ENCODE measurements at regions not wholly inside any gene's neighbourhood (a gene's known extent, or its start where the extent isn't known, plus 50 kb on each side); places are given as distances from the start of the nearest gene placed in this dataset.
"Not testable (repeated sequence)": the region's sequence is repeated elsewhere in the genome, so short reads cannot be mapped to it uniquely, and the experiment has no call there.

GRCh38 chr2:21194147-21194546, 70.4 kb downstream of the TDRD15 start:
- DNase-seq, result no peak
- Histone ChIP-seq H3K36me3 (ENCODE audit: insufficient read depth, low read length) (no peaks in the 10 kb centered on the region), H2AFZ (ENCODE audit: low read length) (no peak overlapping the region), H3K4me3 (ENCODE audit: low read length) (no peak overlapping the region), H3K9me2 (replicated peaks; ENCODE audit: insufficient read depth, low read length) (no peaks in the 10 kb centered on the region), H3K9me3 (ENCODE audit: low read length) (no peaks in the 10 kb centered on the region), H3K79me2 (ENCODE audit: low read length) (no peaks in the 10 kb centered on the region), H3K4me2 (ENCODE audit: low read depth, low read length, poor library complexity, severe bottlenecking) (no peak overlapping the region), H3K9ac (ENCODE audit: low read length) (no peak overlapping the region), H3K4me1 (ENCODE audit: low read length) (no peaks in the 10 kb centered on the region), H3K27me3 (ENCODE audit: low read length) (no peaks in the 10 kb centered on the region), H3K27ac (ENCODE audit: low read length) (no peak overlapping the region), H4K20me1 (ENCODE audit: insufficient read depth, low read depth, low read length) (no peaks in the 10 kb centered on the region)

GRCh38 chr2:21194858-21195271, 71.1 kb downstream of the TDRD15 start:
- H4K20me1 ChIP-seq (ENCODE audit: insufficient read depth, low read depth, low read length), result no peaks in the 10 kb centered on the region
- no peak overlapping the region for H3K4me3 ChIP-seq (ENCODE audit: low read length)

GRCh38 chr2:21195326-21195725, 71.6 kb downstream of the TDRD15 start:
- H3K4me3 ChIP-seq (ENCODE audit: low read length), result no peak overlapping the region
- H3K27ac ChIP-seq (ENCODE audit: low read length), result no peak overlapping the region
- DNase-seq, result no peak
- no peaks in the 10 kb centered on the region for H3K36me3 ChIP-seq (ENCODE audit: insufficient read depth, low read length)
- no peak overlapping the region for H3K4me2 ChIP-seq (ENCODE audit: low read depth, low read length, poor library complexity, severe bottlenecking)
- no peaks in the 10 kb centered on the region for H3K9me3 ChIP-seq (ENCODE audit: low read length)
- no peaks in the 10 kb centered on the region for H3K9me2 ChIP-seq (replicated peaks; ENCODE audit: insufficient read depth, low read length)
- no peak overlapping the region for H2AFZ ChIP-seq (ENCODE audit: low read length)
- no peaks in the 10 kb centered on the region for H4K20me1 ChIP-seq (ENCODE audit: insufficient read depth, low read depth, low read length)
- no peak overlapping the region for H3K9ac ChIP-seq (ENCODE audit: low read length)
- H3K27me3 ChIP-seq (ENCODE audit: low read length), result no peaks in the 10 kb centered on the region
- no peaks in the 10 kb centered on the region for H3K79me2 ChIP-seq (ENCODE audit: low read length)
- no peaks in the 10 kb centered on the region for H3K4me1 ChIP-seq (ENCODE audit: low read length)

More at GRCh38 chr2:21194858-21195271, 71.1 kb downstream of the TDRD15 start:
- H3K79me2 ChIP-seq (ENCODE audit: low read length), result no peaks in the 10 kb centered on the region
- H3K4me1 ChIP-seq (ENCODE audit: low read length), result no peaks in the 10 kb centered on the region
- no peak overlapping the region for H2AFZ ChIP-seq (ENCODE audit: low read length)
- no peak overlapping the region for H3K9ac ChIP-seq (ENCODE audit: low read length)
- no peaks in the 10 kb centered on the region for H3K36me3 ChIP-seq (ENCODE audit: insufficient read depth, low read length)
- no peaks in the 10 kb centered on the region for H3K9me2 ChIP-seq (replicated peaks; ENCODE audit: insufficient read depth, low read length)
- no peak overlapping the region for H3K27ac ChIP-seq (ENCODE audit: low read length)
- no peak for DNase-seq
- H3K27me3 ChIP-seq (ENCODE audit: low read length), result no peaks in the 10 kb centered on the region
- no peaks in the 10 kb centered on the region for H3K9me3 ChIP-seq (ENCODE audit: low read length)
- H3K4me2 ChIP-seq (ENCODE audit: low read depth, low read length, poor library complexity, severe bottlenecking), result no peak overlapping the region

- no peak overlapping the region for H3K4me3 ChIP-seq (ENCODE audit: low read length)
- H3K36me3 ChIP-seq (ENCODE audit: insufficient read depth, low read length), result no peaks in the 10 kb centered on the region
- H4K20me1 ChIP-seq (ENCODE audit: insufficient read depth, low read depth, low read length), result no peaks in the 10 kb centered on the region
- no peak overlapping the region for H3K9ac ChIP-seq (ENCODE audit: low read length)
- H2AFZ ChIP-seq (ENCODE audit: low read length), result no peak overlapping the region
- no peak overlapping the region for H3K4me2 ChIP-seq (ENCODE audit: low read depth, low read length, poor library complexity, severe bottlenecking)
- H3K4me1 ChIP-seq (ENCODE audit: low read length), result no peaks in the 10 kb centered on the region
- H3K27ac ChIP-seq (ENCODE audit: low read length), result no peak overlapping the region
- DNase-seq, result no peak
- H3K9me3 ChIP-seq (ENCODE audit: low read length), result no peaks in the 10 kb centered on the region
- H3K27me3 ChIP-seq (ENCODE audit: low read length), result no peaks in the 10 kb centered on the region; the same call in 1 of the 2 replicates
- no peaks in the 10 kb centered on the region for H3K9me2 ChIP-seq (replicated peaks; ENCODE audit: insufficient read depth, low read length)
- no peaks in the 10 kb centered on the region for H3K79me2 ChIP-seq (ENCODE audit: low read length)
Observed at GRCh38 chr2:21198637-21199036, 74.9 kb downstream of the TDRD15 start.

- no peaks in the 10 kb centered on the region for H3K4me1 ChIP-seq (ENCODE audit: low read length)
- no peaks in the 10 kb centered on the region for H3K9me3 ChIP-seq (ENCODE audit: low read length)
- no peak overlapping the region for H2AFZ ChIP-seq (ENCODE audit: low read length)
- H3K27ac ChIP-seq (ENCODE audit: low read length), result no peak overlapping the region
- no peak overlapping the region for H3K4me2 ChIP-seq (ENCODE audit: low read depth, low read length, poor library complexity, severe bottlenecking)
- no peaks in the 10 kb centered on the region for H3K79me2 ChIP-seq (ENCODE audit: low read length)
- H4K20me1 ChIP-seq (ENCODE audit: insufficient read depth, low read depth, low read length), result no peaks in the 10 kb centered on the region
- no peak for DNase-seq
- no peak overlapping the region for H3K4me3 ChIP-seq (ENCODE audit: low read length)
- no peaks in the 10 kb centered on the region for H3K36me3 ChIP-seq (ENCODE audit: insufficient read depth, low read length)
- no peaks in the 10 kb centered on the region; the same call in 1 of the 2 replicates for H3K27me3 ChIP-seq (ENCODE audit: low read length)
- no peaks in the 10 kb centered on the region for H3K9me2 ChIP-seq (replicated peaks; ENCODE audit: insufficient read depth, low read length)
- no peak overlapping the region for H3K9ac ChIP-seq (ENCODE audit: low read length)
Observed at GRCh38 chr2:21203976-21204375, 80.2 kb downstream of the TDRD15 start.

GRCh38 chr2:21214085-21214484, 90.3 kb downstream of the TDRD15 start:
- H3K4me3 ChIP-seq (ENCODE audit: low read length); H3K4me1 ChIP-seq (ENCODE audit: low read length); H3K79me2 ChIP-seq (ENCODE audit: low read length); H3K9ac ChIP-seq (ENCODE audit: low read length); H3K9me3 ChIP-seq (ENCODE audit: low read length); H3K27ac ChIP-seq (ENCODE audit: low read length); H2AFZ ChIP-seq (ENCODE audit: low read length); H3K36me3 ChIP-seq (ENCODE audit: insufficient read depth, low read length); H3K4me2 ChIP-seq (ENCODE audit: low read depth, low read length, poor library complexity, severe bottlenecking); DNase-seq; H3K27me3 ChIP-seq (ENCODE audit: low read length); H4K20me1 ChIP-seq (ENCODE audit: insufficient read depth, low read depth, low read length); H3K9me2 ChIP-seq (replicated peaks; ENCODE audit: insufficient read depth, low read length): not testable (repeated sequence)

- no peaks in the 10 kb centered on the region for H3K9me3 ChIP-seq (ENCODE audit: low read length)
- no peak overlapping the region for H3K4me2 ChIP-seq (ENCODE audit: low read depth, low read length, poor library complexity, severe bottlenecking)
- H3K4me1 ChIP-seq (ENCODE audit: low read length), result no peaks in the 10 kb centered on the region
- no peaks in the 10 kb centered on the region for H3K36me3 ChIP-seq (ENCODE audit: insufficient read depth, low read length)
- H3K9ac ChIP-seq (ENCODE audit: low read length), result no peak overlapping the region
- H4K20me1 ChIP-seq (ENCODE audit: insufficient read depth, low read depth, low read length), result no peaks in the 10 kb centered on the region
- H2AFZ ChIP-seq (ENCODE audit: low read length), result no peak overlapping the region
- H3K9me2 ChIP-seq (replicated peaks; ENCODE audit: insufficient read depth, low read length), result no peaks in the 10 kb centered on the region
- H3K79me2 ChIP-seq (ENCODE audit: low read length), result no peaks in the 10 kb centered on the region
- H3K27me3 ChIP-seq (ENCODE audit: low read length), result no peaks in the 10 kb centered on the region
- DNase-seq, result no peak
- H3K27ac ChIP-seq (ENCODE audit: low read length), result no peak overlapping the region
- H3K4me3 ChIP-seq (ENCODE audit: low read length), result no peak overlapping the region
Observed at GRCh38 chr2:21217442-21217841, 93.7 kb downstream of the TDRD15 start.

- H3K9me2 ChIP-seq (replicated peaks; ENCODE audit: insufficient read depth, low read length), result no peaks in the 10 kb centered on the region
- no peak overlapping the region for H3K9ac ChIP-seq (ENCODE audit: low read length)
- H3K36me3 ChIP-seq (ENCODE audit: insufficient read depth, low read length), result no peaks in the 10 kb centered on the region
- H3K4me1 ChIP-seq (ENCODE audit: low read length), result no peaks in the 10 kb centered on the region
- H3K27ac ChIP-seq (ENCODE audit: low read length), result no peak overlapping the region
- no peaks in the 10 kb centered on the region for H3K27me3 ChIP-seq (ENCODE audit: low read length)
- no peaks in the 10 kb centered on the region for H4K20me1 ChIP-seq (ENCODE audit: insufficient read depth, low read depth, low read length)
- no peak overlapping the region for H3K4me2 ChIP-seq (ENCODE audit: low read depth, low read length, poor library complexity, severe bottlenecking)
- no peaks in the 10 kb centered on the region for H3K79me2 ChIP-seq (ENCODE audit: low read length)
- no peak overlapping the region for H2AFZ ChIP-seq (ENCODE audit: low read length)
- DNase-seq, result no peak
- no peak overlapping the region for H3K4me3 ChIP-seq (ENCODE audit: low read length)
- H3K9me3 ChIP-seq (ENCODE audit: low read length), result no peaks in the 10 kb centered on the region
Observed at GRCh38 chr2:21220930-21221329, 97.2 kb downstream of the TDRD15 start.

- H3K9me3 ChIP-seq (ENCODE audit: low read length), result no peaks in the 10 kb centered on the region
- no peaks in the 10 kb centered on the region for H3K4me1 ChIP-seq (ENCODE audit: low read length)
- no peak for DNase-seq
- no peaks in the 10 kb centered on the region for H4K20me1 ChIP-seq (ENCODE audit: insufficient read depth, low read depth, low read length)
- no peak overlapping the region for H2AFZ ChIP-seq (ENCODE audit: low read length)
- H3K27me3 ChIP-seq (ENCODE audit: low read length), result no peaks in the 10 kb centered on the region
- no peak overlapping the region for H3K4me2 ChIP-seq (ENCODE audit: low read depth, low read length, poor library complexity, severe bottlenecking)
- H3K4me3 ChIP-seq (ENCODE audit: low read length), result no peak overlapping the region
- H3K9me2 ChIP-seq (replicated peaks; ENCODE audit: insufficient read depth, low read length), result no peaks in the 10 kb centered on the region
- no peak overlapping the region for H3K27ac ChIP-seq (ENCODE audit: low read length)
- H3K79me2 ChIP-seq (ENCODE audit: low read length), result no peaks in the 10 kb centered on the region
- H3K9ac ChIP-seq (ENCODE audit: low read length), result no peak overlapping the region
- H3K36me3 ChIP-seq (ENCODE audit: insufficient read depth, low read length), result no peaks in the 10 kb centered on the region
Observed at GRCh38 chr2:21223618-21224017, 99.8 kb downstream of the TDRD15 start.

All from Karpas-422 (cell line).